ENCODE measurements at regions not wholly inside any gene's neighbourhood (a gene's known extent, or its start where the extent isn't known, plus 50 kb on each side); places are given as distances from the start of the nearest gene placed in this dataset.

GRCh38 chr1:5596651-5597050, 395.6 kb downstream of the NPHP4 start:
- peaks cover 0 to 2% (median 0%) of the 10 kb centered on the region in 4 donors for H3K9me3 ChIP-seq
- H3K36me3 ChIP-seq: no peaks in the 10 kb centered on the region
- intact Hi-C loops (cut with DNase I): no loop called here
- no peak for DNase-seq
- peaks cover 0 to 6% (median 0%) of the 10 kb centered on the region in 3 donors for H3K27me3 ChIP-seq
- 85 to 87% methylated on average over 8 of the region's 8 CpGs for WGBS, 2 donors
- H3K4me3 ChIP-seq: no peak overlapping the region
- no peaks in the 10 kb centered on the region for H3K4me1 ChIP-seq
- no peak overlapping the region for H3K27ac ChIP-seq
- TF ChIP-seq EP300 (IDR thresholded peaks at IDR 0.05): no peak
- no peak for TF ChIP-seq POLR2A (IDR thresholded peaks at IDR 0.05)
- TF ChIP-seq, protein P1, sequence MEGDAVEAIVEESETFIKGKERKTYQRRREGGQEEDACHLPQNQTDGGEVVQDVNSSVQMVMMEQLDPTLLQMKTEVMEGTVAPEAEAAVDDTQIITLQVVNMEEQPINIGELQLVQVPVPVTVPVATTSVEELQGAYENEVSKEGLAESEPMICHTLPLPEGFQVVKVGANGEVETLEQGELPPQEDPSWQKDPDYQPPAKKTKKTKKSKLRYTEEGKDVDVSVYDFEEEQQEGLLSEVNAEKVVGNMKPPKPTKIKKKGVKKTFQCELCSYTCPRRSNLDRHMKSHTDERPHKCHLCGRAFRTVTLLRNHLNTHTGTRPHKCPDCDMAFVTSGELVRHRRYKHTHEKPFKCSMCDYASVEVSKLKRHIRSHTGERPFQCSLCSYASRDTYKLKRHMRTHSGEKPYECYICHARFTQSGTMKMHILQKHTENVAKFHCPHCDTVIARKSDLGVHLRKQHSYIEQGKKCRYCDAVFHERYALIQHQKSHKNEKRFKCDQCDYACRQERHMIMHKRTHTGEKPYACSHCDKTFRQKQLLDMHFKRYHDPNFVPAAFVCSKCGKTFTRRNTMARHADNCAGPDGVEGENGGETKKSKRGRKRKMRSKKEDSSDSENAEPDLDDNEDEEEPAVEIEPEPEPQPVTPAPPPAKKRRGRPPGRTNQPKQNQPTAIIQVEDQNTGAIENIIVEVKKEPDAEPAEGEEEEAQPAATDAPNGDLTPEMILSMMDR (IDR thresholded peaks at IDR 0.05): no peak
- no peak for TF ChIP-seq POLR2AphosphoS5 (IDR thresholded peaks at IDR 0.05)

DNA sequence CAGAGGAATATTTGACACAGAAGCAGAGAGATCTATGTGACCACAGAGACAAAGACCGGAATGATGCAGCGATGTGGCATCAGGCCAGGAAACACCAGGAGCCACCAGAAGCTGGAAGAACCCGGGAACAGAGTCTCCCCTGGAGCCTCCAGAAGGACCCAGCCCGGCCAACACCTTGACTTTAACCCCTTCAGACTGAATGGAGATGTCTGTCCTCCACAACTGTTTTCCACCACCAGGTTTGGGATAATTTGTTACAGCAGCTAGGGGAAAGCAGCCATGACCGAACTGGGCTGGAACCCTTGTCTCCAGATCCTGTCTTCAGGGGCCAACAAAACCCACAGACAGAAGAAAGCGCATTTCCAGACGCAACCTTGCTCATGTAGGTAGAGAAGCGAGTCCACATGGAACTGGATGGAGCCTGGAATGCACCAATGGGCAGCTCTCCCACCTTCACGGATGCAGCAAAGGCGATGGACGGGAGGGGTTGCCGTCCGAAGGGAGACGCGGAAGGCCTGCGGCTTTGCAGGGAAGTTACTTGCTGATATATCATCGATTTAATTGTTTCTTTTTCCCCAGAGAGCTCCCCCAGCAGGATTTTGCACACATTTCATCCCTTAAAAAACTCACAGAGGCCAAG, 396.6 kb downstream of the NPHP4 start:
- Histone ChIP-seq H3K27ac (no peak overlapping the region), H3K4me1 (no peaks in the 10 kb centered on the region), H3K9me3 (peaks cover 0 to 7% (median 3%) of the 10 kb centered on the region in 4 donors), H3K4me3 (no peak overlapping the region), H3K36me3 (no peaks in the 10 kb centered on the region), H3K27me3 (no peaks in the 10 kb centered on the region)
- no peak for DNase-seq
- intact Hi-C loops (cut with DNase I): no loop called here
- no peak for TF ChIP-seq EP300 (IDR thresholded peaks at IDR 0.05)
- TF ChIP-seq, protein P1 (IDR thresholded peaks at IDR 0.05): no peak
- TF ChIP-seq POLR2A (IDR thresholded peaks at IDR 0.05): no peak
- no peak for TF ChIP-seq POLR2AphosphoS5 (IDR thresholded peaks at IDR 0.05)
- 86 to 90% methylated on average over 17 of the region's 17 CpGs for WGBS, 2 donors

DNA sequence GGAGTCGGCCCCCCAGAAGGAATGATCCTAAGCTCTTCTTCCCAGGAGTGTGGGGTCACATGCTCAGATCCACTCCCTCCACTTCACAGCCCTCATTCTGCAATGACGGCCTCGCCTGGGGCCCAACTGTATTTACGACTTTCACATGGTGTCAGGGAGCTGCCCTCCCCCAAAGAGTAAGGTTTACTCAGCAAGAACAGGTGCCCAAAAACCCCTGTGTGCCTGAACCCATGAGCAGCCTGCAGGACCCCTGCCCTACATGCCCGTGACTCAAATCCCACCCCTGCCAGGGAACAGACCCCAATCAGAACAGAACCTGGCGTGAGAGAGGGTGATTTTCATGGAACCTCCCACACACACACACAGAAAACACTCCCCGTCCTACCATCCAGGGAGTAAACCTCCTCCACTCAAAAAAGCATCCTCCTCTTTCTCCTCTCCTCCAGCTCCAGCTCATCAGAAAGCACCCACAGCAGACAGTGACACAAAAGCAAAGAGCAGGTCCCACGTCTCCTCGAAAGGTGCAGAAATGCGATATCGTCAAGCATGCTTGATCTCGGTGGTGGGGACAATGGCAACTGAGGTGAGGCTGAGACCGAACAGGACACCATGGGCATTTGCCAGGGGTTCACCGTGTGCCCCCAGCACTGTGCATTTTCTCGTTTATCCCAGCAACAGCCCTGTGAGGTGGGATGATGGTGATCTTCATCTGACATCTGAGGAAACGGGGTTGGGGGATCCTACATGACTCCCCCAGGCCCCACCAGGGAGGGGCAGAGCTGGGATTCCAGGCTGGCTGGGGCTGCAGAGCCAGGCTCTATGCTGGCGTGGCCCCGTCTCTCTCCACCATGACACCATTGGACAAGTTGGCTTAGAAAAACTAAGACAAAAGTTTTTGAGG, 397.9 kb downstream of the NPHP4 start:
- TF ChIP-seq, protein P1 (IDR thresholded peaks at IDR 0.05): no peak
- TF ChIP-seq POLR2AphosphoS5 (IDR thresholded peaks at IDR 0.05) (no peak), EP300 (IDR thresholded peaks at IDR 0.05) (no peak)
- DNase-seq: no peak
- WGBS, 2 donors: 67 to 79% methylated on average over 18 of the region's 18 CpGs
- no peak overlapping the region for H3K4me3 ChIP-seq
- peaks cover 0 to 8% (median 3%) of the 10 kb centered on the region in 4 donors for H3K9me3 ChIP-seq
- H3K4me1 ChIP-seq: no peaks in the 10 kb centered on the region
- H3K36me3 ChIP-seq: no peaks in the 10 kb centered on the region
- H3K27me3 ChIP-seq: no peaks in the 10 kb centered on the region
- intact Hi-C loops (cut with DNase I): no loop called here
- H3K27ac ChIP-seq: no peak overlapping the region

GRCh38 chr1:5590717-5591116, 401.5 kb downstream of the NPHP4 start:
- Histone ChIP-seq H3K4me1 (no peaks in the 10 kb centered on the region), H3K36me3 (no peaks in the 10 kb centered on the region), H3K9me3 (peaks cover 0 to 13% (median 3%) of the 10 kb centered on the region in 4 donors), H3K27me3 (no peaks in the 10 kb centered on the region), H3K4me3 (no peak overlapping the region), H3K27ac (no peak overlapping the region)
- no peak for DNase-seq
- WGBS, 2 donors: 95 to 96% methylated on average over 1 of the region's 1 CpG
- intact Hi-C loops (cut with DNase I): no loop called here
- TF ChIP-seq EP300 (IDR thresholded peaks at IDR 0.05) (no peak), POLR2AphosphoS5 (IDR thresholded peaks at IDR 0.05) (no peak), POLR2A (IDR thresholded peaks at IDR 0.05) (no peak)
- TF ChIP-seq, protein P1 (IDR thresholded peaks at IDR 0.05): no peak
